H9 (cell line): ENCODE measurements at regions not wholly inside any gene's neighbourhood (a gene's known extent, or its start where the extent isn't known, plus 50 kb on each side); places are given as distances from the start of the nearest gene placed in this dataset.

Experiments
- DNase-seq: peaks from one replicate; pipeline ENCODE4 v3.0.0-alpha.2; 2017
- H2AFZ ChIP-seq: one replicate; pipeline ENCODE4 v1.6.1; 2013; ENCODE audit warnings: mild to moderate bottlenecking, low read length, control low read depth, moderate library complexity
- H2AK5ac ChIP-seq: 2 replicates; pipeline ENCODE4 v1.6.1; 2013; ENCODE audit warnings: low read length, control low read depth, mixed read lengths; ENCODE audit not compliant: insufficient read length
- H2BK120ac ChIP-seq: one replicate; pipeline ENCODE4 v1.6.1; 2013; ENCODE audit warnings: low read depth, mild to moderate bottlenecking, low read length, control low read depth, inconsistent platforms; ENCODE audit not compliant: poor library complexity, severe bottlenecking
- H2BK12ac ChIP-seq: 2 replicates; pipeline ENCODE4 v1.6.1; 2013; ENCODE audit warnings: low read length, control low read depth, mixed read lengths, low read depth; ENCODE audit not compliant: insufficient read length
- H2BK15ac ChIP-seq: 2 replicates; pipeline ENCODE4 v1.6.1; 2013; ENCODE audit warnings: low read depth, low read length, control low read depth
- H2BK20ac ChIP-seq: one replicate; pipeline ENCODE4 v1.6.1; 2013; ENCODE audit warnings: low read depth, mild to moderate bottlenecking, low read length, control low read depth, inconsistent platforms; ENCODE audit not compliant: poor library complexity, severe bottlenecking
- H2BK5ac ChIP-seq: 2 replicates; pipeline ENCODE4 v1.6.1; 2013; ENCODE audit warnings: low read length, control low read depth, mixed read lengths; ENCODE audit not compliant: insufficient read length
- H3K14ac ChIP-seq: 2 replicates; pipeline ENCODE4 v1.6.1; 2013; ENCODE audit warnings: low read length, control low read depth; ENCODE audit not compliant: insufficient read depth
- H3K18ac ChIP-seq: 2 replicates; pipeline ENCODE4 v1.6.1; 2013; ENCODE audit warnings: low read depth, mild to moderate bottlenecking, mixed read lengths, low read length, control low read depth; ENCODE audit not compliant: insufficient read length
- H3K23ac ChIP-seq: 2 replicates; pipeline ENCODE4 v1.6.1; 2013; ENCODE audit warnings: low read length, control low read depth, mixed read lengths, low read depth; ENCODE audit not compliant: insufficient read length
- H3K23me2 ChIP-seq: 2 replicates; pipeline ENCODE4 v1.6.1; 2013; ENCODE audit warnings: low read depth, mild to moderate bottlenecking, mixed read lengths, low read length, control low read depth; ENCODE audit not compliant: insufficient read length, poor library complexity, severe bottlenecking
- H3K27ac ChIP-seq: 2 replicates; pipeline ENCODE4 v1.5.1; 2013; ENCODE audit warnings: low read length, control low read depth, mixed read lengths, low read depth; ENCODE audit not compliant: insufficient read length
- H3K27me3 ChIP-seq: 2 replicates; pipeline ENCODE4 v1.6.1; 2013; ENCODE audit warnings: low read length, control low read depth, inconsistent platforms; ENCODE audit not compliant: insufficient read depth
- H3K4ac ChIP-seq: 2 replicates; pipeline ENCODE4 v1.6.1; 2013; ENCODE audit warnings: low read depth, mild to moderate bottlenecking, control low read depth, inconsistent platforms, low read length, moderate library complexity
- H3K4me1 ChIP-seq: 2 replicates; pipeline ENCODE4 v1.6.1; 2013; ENCODE audit warnings: low read length, control low read depth, inconsistent platforms; ENCODE audit not compliant: insufficient read depth
- H3K4me2 ChIP-seq: 2 replicates; pipeline ENCODE4 v1.6.1; 2013; ENCODE audit warnings: low read length, control low read depth, mixed read lengths; ENCODE audit not compliant: insufficient read length, insufficient read depth
- H3K56ac ChIP-seq: 2 replicates; pipeline ENCODE4 v1.6.1; 2013; ENCODE audit warnings: low read depth, mild to moderate bottlenecking, mixed read lengths, low read length, control low read depth; ENCODE audit not compliant: insufficient read length
- H3K79me1 ChIP-seq: 2 replicates; pipeline ENCODE4 v1.6.1; 2013; ENCODE audit warnings: low read depth, mild to moderate bottlenecking, moderate library complexity, low read length, control low read depth, inconsistent platforms; ENCODE audit not compliant: insufficient read depth, poor library complexity, severe bottlenecking
- H3K79me2 ChIP-seq: 2 replicates; pipeline ENCODE4 v1.6.1; 2013; ENCODE audit warnings: low read length, control low read depth, inconsistent platforms; ENCODE audit not compliant: insufficient read depth
- H3K9ac ChIP-seq: 2 replicates; pipeline ENCODE4 v1.6.1; 2013; ENCODE audit warnings: low read length, control low read depth, mixed read lengths; ENCODE audit not compliant: insufficient read length; ENCODE audit errors: extremely low read depth
- H3K9me3 ChIP-seq: one replicate; pipeline ENCODE4 v1.6.1; 2013; ENCODE audit warnings: low read depth, low read length, inconsistent platforms; ENCODE audit not compliant: control insufficient read depth
- H3T11ph ChIP-seq: one replicate; pipeline ENCODE4 v1.6.1; 2013; ENCODE audit warnings: mild to moderate bottlenecking, low read length, control low read depth, inconsistent platforms
- H4K20me1 ChIP-seq: one replicate; pipeline ENCODE4 v1.6.1; 2013; ENCODE audit not compliant: control insufficient read depth, insufficient read length, insufficient read depth
- H4K5ac ChIP-seq: 2 replicates; pipeline ENCODE4 v1.6.1; 2013; ENCODE audit warnings: low read depth, mild to moderate bottlenecking, mixed read lengths, low read length, control low read depth; ENCODE audit not compliant: insufficient read length
- H4K8ac ChIP-seq: replicated peaks from 2 replicates; pipeline ENCODE4 v1.6.1; 2013; ENCODE audit warnings: low read length, control low read depth, mixed read lengths, low read depth; ENCODE audit not compliant: insufficient read length
- H4K91ac ChIP-seq: 2 replicates; pipeline ENCODE4 v1.6.1; 2013; ENCODE audit warnings: low read depth, mild to moderate bottlenecking, moderate library complexity, mixed read lengths, low read length, control low read depth; ENCODE audit not compliant: insufficient read length
- H3K27ac Mint-ChIP-seq, 3 experiments: 2 replicates in 2 of 3; 3 replicates in 1 of 3; pipeline ENCODE4 v1.8.0; 2020 to 2021; ENCODE audit warnings: mixed read lengths in 3 of 3, mild to moderate bottlenecking in 1 of 3, moderate library complexity in 1 of 3
- H3K27me3 Mint-ChIP-seq: 2 replicates; pipeline ENCODE4 v1.8.0; 2021; ENCODE audit warnings: low read depth, mild to moderate bottlenecking, moderate library complexity, mixed read lengths
- H3K36me3 Mint-ChIP-seq, 3 experiments: 2 replicates in 2 of 3; 3 replicates in 1 of 3; pipeline ENCODE4 v1.8.0; 2020 to 2021; ENCODE audit warnings: low read depth in 3 of 3, mixed read lengths in 3 of 3; ENCODE audit not compliant: insufficient read depth in 1 of 3
- H3K4me1 Mint-ChIP-seq, 2 experiments: 2 replicates each; pipeline ENCODE4 v1.8.0; 2020; ENCODE audit warnings: mixed read lengths in 2 of 2
- H3K4me3 Mint-ChIP-seq, 2 experiments: 2 replicates in 1 of 2; 3 replicates in 1 of 2; pipeline ENCODE4 v1.8.0; 2020 to 2021; ENCODE audit warnings: mild to moderate bottlenecking in 2 of 2, mixed read lengths in 2 of 2, moderate library complexity in 1 of 2
- H3K9me3 Mint-ChIP-seq, 2 experiments: 2 replicates in 1 of 2; 3 replicates in 1 of 2; pipeline ENCODE4 v1.8.0; 2020; ENCODE audit warnings: mild to moderate bottlenecking in 2 of 2, mixed read lengths in 2 of 2, moderate library complexity in 1 of 2
- CTCF ChIP-seq: fragments of 200-600 bp; sonication (generic); conservative IDR thresholded peaks from 3 replicates; pipeline ENCODE4 v1.8.0; 2021; ENCODE audit warnings: antibody characterized with exemption, mild to moderate bottlenecking
- whole genome bisulfite sequencing: extraction: QIAGEN DNeasy Blood & Tissue Kit; methylation state at CpG from one replicate; pipeline ENCODE4 v1.1.7; 2013; ENCODE audit warnings: missing lambda C conversion rate, low lambda C conversion rate, mixed read lengths; ENCODE audit not compliant: insufficient read length; ENCODE audit errors: extremely low coverage; 5-methylcytosine and 5-hydroxymethylcytosine counted together

GRCh38 chr2:122758967-122759366 lies 1003.5 kb downstream of the TSN start:
- Mint-ChIP-seq H3K36me3 (peaks cover 0 to 3% (median 0%) of the 10 kb centered on the region in 3 experiments; a peak in 3 of 7 replicates), H3K9me3 (peaks cover 0 to 5% of the 10 kb centered on the region in 2 experiments; a peak in 3 of 5 replicates), H3K4me3 (no peak overlapping the region), H3K4me1 (0 out of 4 replicates have a peak, but pooled peaks cover 2 to 7% of the 10 kb centered on the region in 2 experiments), H3K27me3 (no peaks in the 10 kb centered on the region), H3K27ac (no peak overlapping the region)
- Histone ChIP-seq H3K4ac (no peak overlapping the region), H3T11ph (no peak overlapping the region), H2BK20ac (no peak overlapping the region), H3K79me2 (no peaks in the 10 kb centered on the region), H4K91ac (no peak overlapping the region), H2BK5ac (no peak overlapping the region), H3K27me3 (no peaks in the 10 kb centered on the region), H4K8ac (no peak overlapping the region), H3K9ac (no peak overlapping the region), H3K27ac (no peak overlapping the region), H2AK5ac (no peak overlapping the region), H2BK15ac (no peak overlapping the region), H3K79me1 (no peaks in the 10 kb centered on the region), H2BK120ac (no peak overlapping the region), H2AFZ (no peak overlapping the region), H3K4me2 (no peak overlapping the region), H4K5ac (no peak overlapping the region), H3K23ac (no peak overlapping the region), H4K20me1 (no peaks in the 10 kb centered on the region), H3K18ac (no peak overlapping the region), H3K14ac (no peak overlapping the region), H3K9me3 (no peaks in the 10 kb centered on the region), H2BK12ac (no peak overlapping the region), H3K56ac (no peak overlapping the region), H3K4me1 (no peaks in the 10 kb centered on the region; the same call in 1 of the 2 replicates), H3K23me2 (no peaks in the 10 kb centered on the region)
- WGBS = no CpG with 5 or more reads among the region's 2 CpGs
- no peak for DNase-seq
- TF ChIP-seq CTCF = no peak
